GOT3 (cell line): ENCODE measurements at regions not wholly inside any gene's neighbourhood (a gene's known extent, or its start where the extent isn't known, plus 50 kb on each side); places are given as distances from the start of the nearest gene placed in this dataset.
"Not testable (repeated sequence)": the region's sequence is repeated elsewhere in the genome, so short reads cannot be mapped to it uniquely, and the experiment has no call there.

Experiments used
- DNase-seq: peaks from one replicate; lab custom pipeline; 2025; ENCODE audit warnings: mixed read lengths; lab: John Stamatoyannopoulos, UW

GRCh38 chr3:44130249-44130648, 111.4 kb upstream of the TOPAZ1 start:
- no peak for DNase-seq

- no peak for DNase-seq
Measured at GRCh38 chr3:44132061-44132460, 109.6 kb upstream of the TOPAZ1 start.

GRCh38 chr3:44132593-44132992, 109.1 kb upstream of the TOPAZ1 start:
- no peak for DNase-seq

- no peak for DNase-seq
Measured at GRCh38 chr3:44136421-44136820, 105.3 kb upstream of the TOPAZ1 start.

GRCh38 chr3:44146073-44146472, 95.6 kb upstream of the TOPAZ1 start:
- DNase-seq = no peak

GRCh38 chr3:44159696-44160300, 81.9 kb upstream of the TOPAZ1 start:
- no peak for DNase-seq

- DNase-seq = no peak
Measured at GRCh38 chr3:44160818-44161217, 80.9 kb upstream of the TOPAZ1 start.

GRCh38 chr3:44171891-44172290, 69.8 kb upstream of the TOPAZ1 start:
- no peak for DNase-seq

GRCh38 chr3:44172701-44173100, 69.0 kb upstream of the TOPAZ1 start:
- not testable (repeated sequence) for DNase-seq

GRCh38 chr3:44173263-44173662, 68.4 kb upstream of the TOPAZ1 start:
- DNase-seq = no peak

- no peak for DNase-seq
Measured at GRCh38 chr3:44175070-44175469, 66.6 kb upstream of the TOPAZ1 start.

- no peak for DNase-seq
Measured at GRCh38 chr3:44179246-44179645, 62.4 kb upstream of the TOPAZ1 start.

- DNase-seq = no peak
Measured at GRCh38 chr3:44184319-44184953, 57.2 kb upstream of the TOPAZ1 start.

- no peak for DNase-seq
Measured at GRCh38 chr3:44185396-44185915, 56.2 kb upstream of the TOPAZ1 start.

- no peak for DNase-seq
Measured at GRCh38 chr3:44186111-44186672, 55.5 kb upstream of the TOPAZ1 start.

GRCh38 chr3:44186712-44187111, 55.0 kb upstream of the TOPAZ1 start:
- DNase-seq = no peak
